ENCODE measurements at regions not wholly inside any gene's neighbourhood (a gene's known extent, or its start where the extent isn't known, plus 50 kb on each side); places are given as distances from the start of the nearest gene placed in this dataset.
A peak's percentile ranks its signal among the peaks of the same experiment; 100 is the strongest.

GRCh38 chr11:129290966-129291365, 84.7 kb upstream of the BARX2 start:
- DNase-seq, result no peak

DNA sequence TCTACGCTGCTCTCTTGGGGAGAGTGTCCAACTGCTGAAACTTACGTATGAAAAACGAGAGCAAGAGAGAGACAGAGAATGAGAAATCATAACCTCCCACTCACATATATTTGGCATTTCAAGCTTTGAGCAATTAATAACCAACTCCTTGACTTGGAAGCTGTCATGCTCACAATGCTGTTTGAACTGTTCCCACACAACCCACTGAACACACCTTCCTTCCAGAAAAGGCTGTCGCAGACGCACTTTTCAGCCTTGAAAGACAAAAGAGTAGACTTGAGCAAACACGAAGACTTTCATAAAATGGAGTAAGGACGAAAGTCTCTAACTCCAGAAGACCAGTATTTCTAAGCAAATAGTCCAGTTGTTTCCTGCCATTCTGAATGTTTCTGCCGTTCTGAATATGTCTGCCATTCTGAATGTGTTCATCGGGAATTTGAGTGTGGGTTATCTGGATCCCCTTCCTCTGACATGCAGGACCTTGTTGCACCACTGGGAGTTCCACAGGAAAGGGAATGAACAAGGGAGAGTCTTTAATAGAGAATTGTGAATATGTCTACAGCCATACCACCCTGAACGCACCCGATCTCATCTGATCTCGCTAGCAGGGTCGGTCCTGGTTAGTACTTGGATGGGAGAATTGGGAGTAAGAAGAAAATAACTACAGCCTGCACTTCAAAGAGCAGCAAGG, 86.2 kb upstream of the BARX2 start:
- DNase-seq, result no peak

DNA sequence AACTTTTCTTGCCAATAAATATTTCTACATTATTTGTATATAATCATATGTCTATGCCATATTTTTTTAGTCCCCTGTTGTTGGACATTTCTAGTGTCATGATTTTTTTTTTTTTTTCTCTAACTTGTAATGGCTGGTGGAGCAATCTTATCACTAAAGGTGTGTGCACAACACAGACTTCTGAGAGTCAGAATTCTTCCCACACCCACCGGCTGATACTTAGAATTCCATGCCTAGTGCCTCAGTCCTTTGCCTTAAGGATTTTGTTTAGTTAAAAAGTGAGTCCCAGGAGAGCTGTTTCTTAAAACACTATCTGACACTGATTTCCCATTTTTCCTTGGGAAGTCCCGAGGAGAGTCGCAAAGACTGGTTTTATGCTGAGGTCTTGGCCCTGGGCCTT, 87.7 kb upstream of the BARX2 start:
- DNase-seq, result no peak

DNA sequence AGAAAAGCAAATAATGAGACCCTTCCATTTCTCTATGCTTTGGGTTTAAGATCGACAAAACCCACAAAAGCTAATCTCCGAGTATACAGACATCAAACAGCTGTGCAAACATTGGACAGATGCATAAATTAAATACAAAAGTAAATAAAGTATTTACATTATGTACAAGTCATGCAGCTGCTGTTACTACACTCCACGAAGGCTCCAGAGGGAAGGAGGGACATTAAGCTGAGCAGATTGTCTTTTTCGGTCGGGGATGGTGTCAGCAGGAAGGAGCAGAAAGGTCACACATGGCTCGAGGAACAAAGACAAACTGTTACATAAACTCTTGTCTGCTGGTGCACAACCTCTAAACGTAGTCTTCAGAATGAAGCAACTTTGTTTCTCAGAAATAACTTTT, 88.8 kb upstream of the BARX2 start:
- no peak for DNase-seq

DNA sequence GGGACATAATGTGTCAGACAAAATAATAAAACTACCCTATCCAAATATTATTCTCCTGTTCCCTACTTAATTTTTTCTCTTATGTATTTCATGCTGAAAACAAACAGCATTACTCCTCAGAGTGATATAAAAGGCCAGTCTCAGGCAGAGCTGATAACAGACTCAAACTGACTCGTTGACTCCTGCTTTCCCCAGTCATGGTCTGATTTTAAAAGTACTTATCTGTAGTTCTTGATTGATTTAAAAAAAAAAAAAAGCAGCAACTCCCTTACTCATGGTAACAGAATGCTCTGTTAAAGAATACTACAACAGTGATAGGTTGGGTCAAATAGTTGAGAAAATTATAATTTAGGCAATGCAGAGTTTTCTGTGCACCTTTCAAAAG, 90.3 kb upstream of the BARX2 start:
- DNase-seq, result no peak

DNA sequence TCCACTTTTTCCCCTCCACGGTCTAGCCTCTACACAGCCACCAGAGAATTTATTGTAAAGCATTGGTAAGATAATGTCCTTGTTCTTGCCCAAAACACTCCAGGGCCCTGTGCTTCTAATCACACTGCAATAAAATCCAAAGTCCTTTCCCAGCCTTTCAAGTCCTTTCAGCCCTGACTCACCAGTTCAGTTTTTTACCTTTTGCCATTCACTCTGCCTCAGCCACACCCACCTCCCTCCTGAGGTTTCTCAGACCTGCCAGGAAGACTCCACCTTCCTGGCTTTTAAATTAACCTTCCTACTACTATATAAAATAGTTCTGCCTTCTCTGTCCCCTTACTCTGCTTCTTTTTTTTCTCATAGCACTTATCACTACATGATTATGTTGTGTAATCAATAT, 91.0 kb upstream of the ARHGAP32 start:
- DNase-seq, result no peak

- DNase-seq, result no peak
Observed at GRCh38 chr11:129282634-129283033, 90.5 kb upstream of the ARHGAP32 start.

DNA sequence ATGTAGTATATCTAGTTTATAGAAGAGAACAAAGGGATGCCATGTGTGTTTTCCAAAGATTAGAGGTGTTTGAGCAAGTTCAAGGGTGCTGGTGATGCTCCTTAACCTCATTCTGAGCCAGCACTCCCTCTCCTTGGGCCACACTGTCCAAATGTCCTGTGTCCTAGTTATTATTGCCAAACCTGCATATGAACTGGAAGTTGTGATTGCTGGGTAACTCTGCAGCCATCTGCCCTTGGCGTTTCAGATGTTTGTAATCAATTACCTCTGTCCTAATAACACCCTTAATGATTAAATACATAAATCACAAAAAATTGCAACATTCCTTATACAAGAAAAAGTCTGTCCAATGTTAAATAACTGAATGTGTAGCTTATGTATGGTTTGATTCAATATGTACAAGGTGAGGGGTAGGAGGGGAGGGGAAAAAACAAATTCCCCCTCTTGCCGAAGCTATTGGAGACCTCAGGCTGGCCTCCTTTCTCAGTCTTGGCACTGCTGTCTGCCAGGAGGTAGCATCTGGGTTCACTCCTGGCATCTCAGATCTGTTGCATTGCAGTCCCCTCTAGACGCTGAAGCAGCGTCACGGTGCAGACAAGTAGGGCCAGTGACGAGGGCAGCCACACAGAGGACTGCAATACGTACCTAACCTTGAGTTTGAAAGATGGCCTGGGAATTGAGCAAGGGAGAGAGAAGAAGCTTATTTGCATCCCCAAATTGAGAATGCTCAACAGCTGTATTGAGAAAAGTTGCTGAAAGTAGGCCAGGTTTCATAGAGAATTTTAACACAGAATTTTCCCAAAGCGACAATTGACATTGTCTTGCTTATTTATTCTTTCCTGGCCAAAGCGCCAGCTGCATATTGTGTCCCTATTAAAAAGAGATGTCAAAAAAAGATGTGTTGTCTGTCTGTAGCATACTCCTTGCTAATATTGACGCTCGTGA, 89.6 kb upstream of the ARHGAP32 start:
- no peak for DNase-seq

- no peak for DNase-seq
Observed at GRCh38 chr11:129280027-129280811, 88.1 kb upstream of the ARHGAP32 start.

GRCh38 chr11:129279326-129280026, 87.4 kb upstream of the ARHGAP32 start:
- peak; percentile 7 to 46 (median 24) for DNase-seq

- DNase-seq, result no peak
Observed at GRCh38 chr11:129278586-129279319, 86.6 kb upstream of the ARHGAP32 start.

- no peak for DNase-seq
Observed at GRCh38 chr11:129277198-129277843, 85.2 kb upstream of the ARHGAP32 start.

DNA sequence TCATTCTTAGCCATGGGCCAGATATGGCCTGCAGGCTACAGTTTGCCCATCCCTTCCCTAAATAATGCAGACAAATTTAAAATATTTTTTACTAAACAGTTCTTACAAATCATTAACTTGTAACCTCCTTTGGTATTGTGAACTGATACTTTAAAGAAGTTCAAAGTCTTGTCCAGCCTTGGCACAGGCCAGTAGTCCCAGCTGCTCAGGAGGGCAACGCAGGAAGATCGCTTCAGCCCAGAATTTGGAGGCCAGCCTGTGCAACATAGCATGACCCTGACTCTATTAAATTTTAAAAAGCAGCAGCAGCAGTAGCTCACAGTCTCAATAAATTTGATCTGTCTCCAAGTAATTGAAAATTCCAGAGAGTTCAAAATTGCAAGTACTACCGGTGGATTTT, 83.7 kb upstream of the ARHGAP32 start:
- DNase-seq, result no peak

GRCh38 chr11:129273944-129274711, 82.0 kb upstream of the ARHGAP32 start:
- DNase-seq, result no peak

GRCh38 chr11:129273322-129273721, 81.2 kb upstream of the ARHGAP32 start:
- DNase-seq, result no peak

GRCh38 chr11:129271030-129271429, 78.9 kb upstream of the ARHGAP32 start:
- no peak for DNase-seq

- DNase-seq, result no peak
Observed at GRCh38 chr11:129270446-129270845, 78.3 kb upstream of the ARHGAP32 start.

GRCh38 chr11:129268371-129268770, 76.2 kb upstream of the ARHGAP32 start:
- DNase-seq, result no peak

DNA sequence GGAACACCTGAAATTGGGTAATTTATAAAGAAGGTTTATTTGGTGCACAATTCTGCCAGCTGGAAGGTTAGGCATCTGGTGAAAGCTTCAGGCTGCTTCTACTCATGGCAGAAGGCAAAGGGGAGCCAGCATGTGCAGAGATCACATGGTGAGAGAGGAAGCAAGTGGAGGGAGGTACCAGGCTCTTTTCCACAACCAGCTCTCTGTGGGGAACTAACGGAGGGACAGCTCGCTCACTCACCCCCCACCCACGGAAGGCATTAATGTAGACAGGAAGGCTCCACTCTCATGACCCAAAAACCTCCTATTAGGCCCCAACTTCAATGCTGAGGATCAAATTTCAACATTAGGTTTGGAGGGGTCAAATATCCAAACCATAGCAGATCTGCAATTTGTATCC, 75.6 kb upstream of the ARHGAP32 start:
- DNase-seq, result no peak

GRCh38 chr11:129266536-129266935, 74.4 kb upstream of the ARHGAP32 start:
- no peak for DNase-seq
